Hepatocyte (in vitro differentiated cells): ENCODE measurements at regions not wholly inside any gene's neighbourhood (a gene's known extent, or its start where the extent isn't known, plus 50 kb on each side); places are given as distances from the start of the nearest gene placed in this dataset.

Experiments
- CTCF ChIP-seq: fragments of 200-600 bp; sonication (generic); IDR thresholded peaks from 2 replicates; pipeline ENCODE4 v1.5.1; 2016; ENCODE audit warnings: antibody characterized with exemption, mild to moderate bottlenecking; ENCODE audit not compliant: poor library complexity
- EZH2 ChIP-seq: fragments of 200-600 bp; sonication (generic); IDR thresholded peaks from 2 replicates; pipeline ENCODE4 v1.6.1; 2016; ENCODE audit warnings: antibody characterized with exemption, mild to moderate bottlenecking, borderline replicate concordance

GRCh38 chr20:50308166-50308512, 117.5 kb downstream of the CEBPB start:
- no peak for TF ChIP-seq EZH2
- no peak for TF ChIP-seq CTCF
